Neural progenitor cell (in vitro differentiated cells): ENCODE measurements at regions not wholly inside any gene's neighbourhood (a gene's known extent, or its start where the extent isn't known, plus 50 kb on each side); places are given as distances from the start of the nearest gene placed in this dataset.

ENCODE experiments used
- DNase-seq: peaks from one replicate; pipeline ENCODE4 v3.0.0-alpha.2; 2016; ENCODE audit warnings: low spot score
- H2AFZ ChIP-seq: fragments of 200-600 bp; sonication (generic); replicated peaks from 2 replicates; pipeline ENCODE4 v1.6.1; 2016; ENCODE audit warnings: antibody characterized with exemption
- H3F3A ChIP-seq: fragments of 200-600 bp; sonication (generic); 2 replicates; pipeline ENCODE4 v1.6.1; 2016; ENCODE audit warnings: antibody characterized with exemption, low read depth
- H3K27ac ChIP-seq: fragments of 200-600 bp; sonication (generic); 2 replicates; pipeline ENCODE4 v1.5.1; 2016; ENCODE audit warnings: mild to moderate bottlenecking
- H3K27me3 ChIP-seq: fragments of 200-600 bp; sonication (generic); 2 replicates; pipeline ENCODE4 v1.6.1; 2016; ENCODE audit warnings: mild to moderate bottlenecking, moderate library complexity
- H3K36me3 ChIP-seq: fragments of 200-600 bp; sonication (generic); 2 replicates; pipeline ENCODE4 v1.5.1; 2016
- H3K4me1 ChIP-seq: fragments of 200-600 bp; sonication (generic); 2 replicates; pipeline ENCODE4 v1.6.1; 2016; ENCODE audit warnings: mixed run types
- H3K4me2 ChIP-seq: fragments of 200-600 bp; sonication (generic); 2 replicates; pipeline ENCODE4 v1.6.1; 2016
- H3K4me3 ChIP-seq: fragments of 200-600 bp; sonication (generic); 2 replicates; pipeline ENCODE4 v1.5.1; 2016
- H3K79me2 ChIP-seq: fragments of 200-600 bp; sonication (generic); 2 replicates; pipeline ENCODE4 v1.6.1; 2016; ENCODE audit warnings: low read depth
- H3K9ac ChIP-seq: fragments of 200-600 bp; sonication (generic); 2 replicates; pipeline ENCODE4 v1.6.1; 2016
- H3K9me3 ChIP-seq: fragments of 200-600 bp; sonication (generic); 2 replicates; pipeline ENCODE4 v1.5.1; 2016; ENCODE audit warnings: low read depth
- H4K20me1 ChIP-seq: fragments of 200-600 bp; sonication (generic); 2 replicates; pipeline ENCODE4 v1.6.1; 2016; ENCODE audit warnings: low read depth
- H3K27ac Mint-ChIP-seq: 3 replicates; pipeline ENCODE4 v1.8.0; 2021; ENCODE audit warnings: mixed read lengths
- H3K27me3 Mint-ChIP-seq: 2 replicates; pipeline ENCODE4 v1.8.0; 2022; ENCODE audit warnings: low read depth, mild to moderate bottlenecking, inconsistent platforms, moderate library complexity, mixed read lengths; ENCODE audit not compliant: insufficient read depth
- H3K36me3 Mint-ChIP-seq: 3 replicates; pipeline ENCODE4 v1.8.0; 2021; ENCODE audit warnings: mixed read lengths
- H3K4me1 Mint-ChIP-seq: 3 replicates; pipeline ENCODE4 v1.8.0; 2021; ENCODE audit warnings: mixed read lengths
- H3K4me3 Mint-ChIP-seq: 3 replicates; pipeline ENCODE4 v1.8.0; 2021; ENCODE audit warnings: mild to moderate bottlenecking, moderate library complexity, mixed read lengths
- H3K9me3 Mint-ChIP-seq: 3 replicates; pipeline ENCODE4 v1.8.0; 2020; ENCODE audit warnings: mixed read lengths
- CTCF ChIP-seq: fragments of 200-600 bp; sonication (generic); IDR thresholded peaks from 2 replicates; pipeline ENCODE4 v1.5.1; 2017; ENCODE audit warnings: antibody characterized with exemption, mild to moderate bottlenecking
- EZH2 ChIP-seq: fragments of 200-600 bp; sonication (generic); IDR thresholded peaks from 2 replicates; pipeline ENCODE4 v1.6.1; 2017; ENCODE audit warnings: antibody characterized with exemption, mild to moderate bottlenecking, moderate library complexity
- EZH2phosphoT487 ChIP-seq: fragments of 200-600 bp; sonication (generic); IDR thresholded peaks from 2 replicates; pipeline ENCODE4 v1.6.1; 2017; ENCODE audit warnings: antibody characterized with exemption

DNA sequence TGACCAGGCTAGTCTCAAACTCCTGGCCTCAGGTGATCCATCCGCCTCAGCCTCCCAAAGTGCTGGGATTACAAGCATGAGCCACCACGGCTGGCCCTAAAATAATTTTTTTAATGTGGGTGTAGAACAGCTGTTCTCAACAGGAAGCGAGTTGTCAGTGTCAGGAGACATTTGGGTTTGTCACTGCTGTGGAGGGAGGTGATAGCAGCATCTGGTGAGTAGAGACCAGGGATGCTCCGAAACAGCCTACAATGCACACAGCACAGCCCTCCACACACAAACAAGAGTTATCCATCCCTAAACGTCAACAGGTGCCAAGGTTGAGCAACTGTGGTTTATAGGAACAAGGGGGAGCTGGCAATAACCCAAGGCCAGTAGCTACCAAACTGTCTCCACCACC lies 243.4 kb upstream of the STS start:
- Mint-ChIP-seq H3K4me3 (no peak overlapping the region), H3K36me3 (no peaks in the 10 kb centered on the region), H3K27me3 (peaks cover 3% of the 10 kb centered on the region), H3K27ac (no peak overlapping the region), H3K4me1 (peaks cover 4% of the 10 kb centered on the region), H3K9me3 (no peaks in the 10 kb centered on the region)
- Histone ChIP-seq H3K27ac (no peak overlapping the region), H2AFZ (no peak overlapping the region), H3K4me3 (no peak overlapping the region), H3K79me2 (no peaks in the 10 kb centered on the region), H3K9me3 (no peaks in the 10 kb centered on the region), H3K27me3 (no peaks in the 10 kb centered on the region), H3K36me3 (no peaks in the 10 kb centered on the region), H3K9ac (no peak overlapping the region), H4K20me1 (no peaks in the 10 kb centered on the region), H3F3A (no peaks in the 10 kb centered on the region), H3K4me1 (no peaks in the 10 kb centered on the region), H3K4me2 (no peak overlapping the region)
- TF ChIP-seq EZH2 (no peak), EZH2phosphoT487 (no peak), CTCF (no peak)
- DNase-seq, result no peak

GRCh38 chrX:6898371-6898770 lies 249.1 kb upstream of the STS start:
- Mint-ChIP-seq H3K36me3 (no peaks in the 10 kb centered on the region), H3K27ac (no peak overlapping the region), H3K9me3 (no peaks in the 10 kb centered on the region), H3K27me3 (peaks cover 4% of the 10 kb centered on the region), H3K4me3 (no peak overlapping the region), H3K4me1 (peaks cover 4% of the 10 kb centered on the region)
- Histone ChIP-seq H3K4me2 (no peak overlapping the region), H2AFZ (no peak overlapping the region), H3K36me3 (no peaks in the 10 kb centered on the region), H3F3A (no peaks in the 10 kb centered on the region), H3K9ac (no peak overlapping the region), H4K20me1 (no peaks in the 10 kb centered on the region), H3K27me3 (no peaks in the 10 kb centered on the region), H3K9me3 (peaks cover under 1% of the 10 kb centered on the region), H3K27ac (no peak overlapping the region), H3K4me1 (no peaks in the 10 kb centered on the region), H3K4me3 (no peak overlapping the region), H3K79me2 (no peaks in the 10 kb centered on the region)
- no peak for TF ChIP-seq EZH2
- no peak for TF ChIP-seq CTCF
- TF ChIP-seq EZH2phosphoT487, result no peak
- no peak for DNase-seq

GRCh38 chrX:6891404-6891803 lies 256.1 kb upstream of the STS start:
- Mint-ChIP-seq H3K27me3 (no peaks in the 10 kb centered on the region), H3K9me3 (peaks cover 5% of the 10 kb centered on the region), H3K27ac (no peak overlapping the region), H3K4me1 (no peaks in the 10 kb centered on the region), H3K4me3 (no peak overlapping the region), H3K36me3 (peaks cover 2% of the 10 kb centered on the region)
- H3K27ac ChIP-seq, result no peak overlapping the region
- H3K27me3 ChIP-seq, result no peaks in the 10 kb centered on the region
- H3K9ac ChIP-seq, result no peak overlapping the region
- H3F3A ChIP-seq, result no peaks in the 10 kb centered on the region
- no peaks in the 10 kb centered on the region for H4K20me1 ChIP-seq
- H3K36me3 ChIP-seq, result no peaks in the 10 kb centered on the region
- no peaks in the 10 kb centered on the region for H3K4me1 ChIP-seq
- TF ChIP-seq EZH2phosphoT487, result no peak
- TF ChIP-seq CTCF, result no peak
- TF ChIP-seq EZH2, result no peak
- no peak overlapping the region for H3K4me3 ChIP-seq
- H3K79me2 ChIP-seq, result no peaks in the 10 kb centered on the region
- H3K4me2 ChIP-seq, result no peak overlapping the region
- peaks cover 7% of the 10 kb centered on the region for H3K9me3 ChIP-seq
- H2AFZ ChIP-seq, result no peak overlapping the region
- DNase-seq, result no peak
